Astrocyte (in vitro differentiated cells and primary cell): ENCODE measurements at regions not wholly inside any gene's neighbourhood (a gene's known extent, or its start where the extent isn't known, plus 50 kb on each side); places are given as distances from the start of the nearest gene placed in this dataset.

Experiments
- DNase-seq: peaks from one replicate; pipeline ENCODE4 v3.0.0-alpha.2; 2010; ENCODE audit warnings: low read depth
- FAIRE-seq: peaks from 2 replicates; lab custom pipeline; 2011; peaks lifted over from hg19 to GRCh38; lab: Jason Lieb, UNC
- H2AFZ ChIP-seq: 2 replicates; pipeline ENCODE4 v1.6.0; 2012; ENCODE audit warnings: low read depth, low read length, inconsistent platforms
- H3K27ac ChIP-seq: 2 replicates; pipeline ENCODE4 v1.5.1; 2011; ENCODE audit warnings: low read depth, low read length, inconsistent platforms
- H3K27me3 ChIP-seq: 2 replicates; pipeline ENCODE4 v1.6.0; 2011; ENCODE audit warnings: low read length, inconsistent platforms; ENCODE audit not compliant: insufficient read depth
- H3K36me3 ChIP-seq: 2 replicates; pipeline ENCODE4 v1.5.1; 2011; ENCODE audit warnings: low read length, inconsistent platforms; ENCODE audit not compliant: insufficient read depth
- H3K4me1 ChIP-seq: 2 replicates; pipeline ENCODE4 v1.5.1; 2011; ENCODE audit warnings: low read length, inconsistent platforms; ENCODE audit not compliant: insufficient read depth
- H3K4me2 ChIP-seq: 2 replicates; pipeline ENCODE4 v1.6.0; 2012; ENCODE audit warnings: low read length, inconsistent platforms
- H3K4me3 ChIP-seq: 2 replicates; pipeline ENCODE4 v1.5.1; 2011; ENCODE audit warnings: low read depth, mild to moderate bottlenecking, low read length, inconsistent platforms; ENCODE audit not compliant: insufficient read depth
- H3K79me2 ChIP-seq: 2 replicates; pipeline ENCODE4 v1.6.0; 2012; ENCODE audit warnings: mild to moderate bottlenecking, low read length, inconsistent platforms; ENCODE audit not compliant: insufficient read depth
- H3K9ac ChIP-seq: 2 replicates; pipeline ENCODE4 v1.6.0; 2012; ENCODE audit warnings: mild to moderate bottlenecking, low read length, inconsistent platforms
- H3K9me3 ChIP-seq: 2 replicates; pipeline ENCODE4 v1.5.1; 2012; ENCODE audit warnings: low read depth, mild to moderate bottlenecking, low read length, inconsistent platforms; ENCODE audit not compliant: insufficient read depth
- H4K20me1 ChIP-seq: 2 replicates; pipeline ENCODE4 v1.6.0; 2012; ENCODE audit warnings: low read length, inconsistent platforms; ENCODE audit not compliant: insufficient read depth
- H3K27ac Mint-ChIP-seq: one replicate; pipeline ENCODE4 v1.8.0; 2021; ENCODE audit warnings: mild to moderate bottlenecking, mixed read lengths; ENCODE audit not compliant: unreplicated experiment
- H3K27me3 Mint-ChIP-seq: one replicate; pipeline ENCODE4 v1.8.0; 2021; ENCODE audit warnings: low read depth, mixed read lengths; ENCODE audit not compliant: unreplicated experiment
- H3K36me3 Mint-ChIP-seq: one replicate; pipeline ENCODE4 v1.8.0; 2021; ENCODE audit warnings: low read depth, mixed read lengths; ENCODE audit not compliant: unreplicated experiment
- H3K4me1 Mint-ChIP-seq: one replicate; pipeline ENCODE4 v1.8.0; 2021; ENCODE audit warnings: low read depth, mixed read lengths; ENCODE audit not compliant: unreplicated experiment
- H3K4me3 Mint-ChIP-seq: one replicate; pipeline ENCODE4 v1.8.0; 2021; ENCODE audit warnings: mild to moderate bottlenecking, moderate library complexity, mixed read lengths; ENCODE audit not compliant: unreplicated experiment
- H3K9me3 Mint-ChIP-seq: one replicate; pipeline ENCODE4 v1.8.0; 2021; ENCODE audit warnings: mild to moderate bottlenecking, mixed read lengths; ENCODE audit not compliant: unreplicated experiment
- CTCF ChIP-seq: IDR thresholded peaks from 2 replicates; pipeline ENCODE4 v1.5.1; 2011; ENCODE audit warnings: low read depth, mild to moderate bottlenecking, inconsistent platforms, low read length, moderate library complexity; ENCODE audit not compliant: insufficient read depth
- EZH2 ChIP-seq: IDR thresholded peaks from 2 replicates; pipeline ENCODE4 v1.6.1; 2012; ENCODE audit warnings: mild to moderate bottlenecking, low read length, inconsistent platforms; ENCODE audit not compliant: insufficient read depth

DNA sequence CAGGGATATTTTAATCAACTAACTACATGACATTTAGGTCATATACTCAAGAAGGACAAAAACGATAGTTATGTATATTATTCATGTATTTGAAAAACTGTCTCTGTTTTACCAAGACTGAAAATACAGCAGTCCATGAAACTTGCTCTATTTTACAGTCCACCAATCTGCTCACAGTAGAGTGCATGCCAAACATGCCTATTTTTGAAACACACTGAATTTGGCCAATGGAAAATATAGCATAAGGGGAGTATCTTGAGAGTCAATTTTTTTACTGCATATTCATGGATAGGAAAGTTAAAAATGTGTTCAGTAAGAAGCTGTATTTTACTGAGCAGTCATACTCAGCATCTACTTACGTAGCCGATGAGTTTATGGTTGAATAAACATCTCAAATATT is 621.2 kb upstream of the CHORDC1 start:
- Histone ChIP-seq H3K9me3 (no peaks in the 10 kb centered on the region), H3K79me2 (no peaks in the 10 kb centered on the region), H3K4me3 (no peak overlapping the region), H3K4me2 (no peak overlapping the region), H3K9ac (no peak overlapping the region), H3K4me1 (no peaks in the 10 kb centered on the region), H4K20me1 (no peaks in the 10 kb centered on the region), H3K27ac (no peak overlapping the region), H3K36me3 (no peaks in the 10 kb centered on the region), H2AFZ (no peak overlapping the region), H3K27me3 (no peaks in the 10 kb centered on the region)
- Mint-ChIP-seq H3K9me3 (no peaks in the 10 kb centered on the region), H3K36me3 (no peaks in the 10 kb centered on the region), H3K27ac (no peak overlapping the region), H3K4me3 (no peak overlapping the region), H3K4me1 (no peaks in the 10 kb centered on the region), H3K27me3 (no peaks in the 10 kb centered on the region)
- FAIRE-seq (no peak), DNase-seq (no peak)
- TF ChIP-seq EZH2 (no peak), CTCF (no peak)

GRCh38 chr11:90842681-90843080 is 619.8 kb upstream of the CHORDC1 start:
- no peaks in the 10 kb centered on the region for H3K9me3 ChIP-seq
- no peaks in the 10 kb centered on the region for H4K20me1 ChIP-seq
- Mint-ChIP-seq H3K9me3 (no peaks in the 10 kb centered on the region), H3K4me1 (no peaks in the 10 kb centered on the region), H3K27me3 (no peaks in the 10 kb centered on the region), H3K4me3 (no peak overlapping the region), H3K27ac (no peak overlapping the region), H3K36me3 (no peaks in the 10 kb centered on the region)
- H3K4me1 ChIP-seq, result no peaks in the 10 kb centered on the region
- FAIRE-seq (no peak), DNase-seq (no peak)
- no peaks in the 10 kb centered on the region for H3K36me3 ChIP-seq
- TF ChIP-seq CTCF, result no peak
- TF ChIP-seq EZH2, result no peak
- no peak overlapping the region for H3K27ac ChIP-seq
- H3K4me3 ChIP-seq, result no peak overlapping the region
- no peak overlapping the region for H3K4me2 ChIP-seq
- H2AFZ ChIP-seq, result no peak overlapping the region
- H3K27me3 ChIP-seq, result no peaks in the 10 kb centered on the region
- H3K9ac ChIP-seq, result no peak overlapping the region
- no peaks in the 10 kb centered on the region for H3K79me2 ChIP-seq

DNA sequence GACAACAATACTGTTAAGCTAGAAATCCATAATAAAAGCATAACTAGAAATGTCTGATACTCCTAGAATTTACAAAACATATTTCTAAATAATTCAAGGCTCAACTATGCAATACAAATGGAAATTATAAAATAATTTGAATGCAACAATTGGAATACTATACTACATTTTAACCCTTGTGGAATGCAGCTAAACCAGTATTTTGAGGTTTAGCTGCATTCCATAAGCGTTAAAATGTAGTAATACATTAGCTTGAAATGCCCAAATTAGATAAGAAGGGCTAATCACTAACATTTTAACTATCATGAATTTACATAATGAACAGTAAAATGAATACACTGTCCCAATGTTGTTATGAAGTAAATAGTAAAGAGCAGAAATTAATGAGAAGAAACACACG is 617.2 kb upstream of the CHORDC1 start:
- no peak for FAIRE-seq
- H3K27me3 Mint-ChIP-seq, result no peaks in the 10 kb centered on the region
- Histone ChIP-seq H3K79me2 (no peaks in the 10 kb centered on the region), H3K36me3 (no peaks in the 10 kb centered on the region), H3K27me3 (no peaks in the 10 kb centered on the region), H4K20me1 (no peaks in the 10 kb centered on the region), H3K4me2 (no peak overlapping the region), H3K27ac (no peak overlapping the region), H3K4me1 (no peaks in the 10 kb centered on the region), H3K9ac (no peak overlapping the region), H3K4me3 (no peak overlapping the region), H3K9me3 (no peaks in the 10 kb centered on the region), H2AFZ (no peak overlapping the region)
- no peaks in the 10 kb centered on the region for H3K36me3 Mint-ChIP-seq
- H3K27ac Mint-ChIP-seq, result no peak overlapping the region
- TF ChIP-seq EZH2 (no peak), CTCF (no peak)
- DNase-seq, result no peak
- no peaks in the 10 kb centered on the region for H3K9me3 Mint-ChIP-seq
- H3K4me1 Mint-ChIP-seq, result no peaks in the 10 kb centered on the region
- H3K4me3 Mint-ChIP-seq, result no peak overlapping the region
